ENCODE measurements at regions not wholly inside any gene's neighbourhood (a gene's known extent, or its start where the extent isn't known, plus 50 kb on each side); places are given as distances from the start of the nearest gene placed in this dataset.

DNA sequence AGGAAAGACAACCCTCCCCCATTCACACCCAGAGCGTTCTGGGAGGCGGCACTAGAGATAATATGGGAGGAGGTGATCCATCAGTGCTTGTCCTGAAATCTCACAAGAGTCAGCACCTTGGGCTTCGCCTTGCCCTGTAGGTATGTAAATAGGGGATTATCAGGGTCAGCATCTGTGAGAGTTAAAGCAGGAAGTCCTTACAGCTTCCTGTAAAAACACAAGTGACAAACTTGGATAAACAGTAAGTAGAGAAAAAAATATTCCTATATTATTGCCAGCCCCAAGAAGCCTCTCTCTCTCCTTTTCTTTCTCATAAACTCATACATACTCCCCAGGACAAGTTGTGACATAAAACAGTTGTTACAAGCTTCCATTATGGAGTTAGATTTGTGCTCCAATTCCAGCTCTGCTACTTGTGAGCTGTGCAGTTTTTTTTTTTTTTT is 187.7 kb downstream of the MAF start:
- no peaks in the 10 kb centered on the region for H3K9me3 ChIP-seq (ENCODE audit: control insufficient read depth, insufficient read depth, low read depth, low read length)
- no peak for TF ChIP-seq SIN3A (IDR thresholded peaks at IDR 0.05; ENCODE audit: borderline replicate concordance, insufficient read depth, low read depth, low read length)
- TF ChIP-seq, protein P1, sequence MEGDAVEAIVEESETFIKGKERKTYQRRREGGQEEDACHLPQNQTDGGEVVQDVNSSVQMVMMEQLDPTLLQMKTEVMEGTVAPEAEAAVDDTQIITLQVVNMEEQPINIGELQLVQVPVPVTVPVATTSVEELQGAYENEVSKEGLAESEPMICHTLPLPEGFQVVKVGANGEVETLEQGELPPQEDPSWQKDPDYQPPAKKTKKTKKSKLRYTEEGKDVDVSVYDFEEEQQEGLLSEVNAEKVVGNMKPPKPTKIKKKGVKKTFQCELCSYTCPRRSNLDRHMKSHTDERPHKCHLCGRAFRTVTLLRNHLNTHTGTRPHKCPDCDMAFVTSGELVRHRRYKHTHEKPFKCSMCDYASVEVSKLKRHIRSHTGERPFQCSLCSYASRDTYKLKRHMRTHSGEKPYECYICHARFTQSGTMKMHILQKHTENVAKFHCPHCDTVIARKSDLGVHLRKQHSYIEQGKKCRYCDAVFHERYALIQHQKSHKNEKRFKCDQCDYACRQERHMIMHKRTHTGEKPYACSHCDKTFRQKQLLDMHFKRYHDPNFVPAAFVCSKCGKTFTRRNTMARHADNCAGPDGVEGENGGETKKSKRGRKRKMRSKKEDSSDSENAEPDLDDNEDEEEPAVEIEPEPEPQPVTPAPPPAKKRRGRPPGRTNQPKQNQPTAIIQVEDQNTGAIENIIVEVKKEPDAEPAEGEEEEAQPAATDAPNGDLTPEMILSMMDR (IDR thresholded peaks at IDR 0.05): no peak
- H3K36me3 ChIP-seq (ENCODE audit: control insufficient read depth, insufficient read depth, low read length): no peaks in the 10 kb centered on the region
- in situ Hi-C loops (cut with HindIII; ENCODE audit: low pct_unique_long_range_greater_than_20kb, low sequenced_read_pairs): no loop called here
- H3K4me3 ChIP-seq (ENCODE audit: low read depth in 2 of 2, low read length in 2 of 2): no peak overlapping the region
- H3K27me3 ChIP-seq (ENCODE audit: control insufficient read depth, insufficient read depth, low read length): no peaks in the 10 kb centered on the region; the same call in 1 of the 2 replicates
- POLR2A ChIA-PET: no interaction called here
- BruUV-seq (replicated peaks): no TSS peak
- CTCF ChIA-PET: no interaction called here
- ATAC-seq (no peak), DNase-seq (ENCODE audit: low read depth, low spot score) (no peak)
- intact Hi-C loops (cut with micrococcal nuclease; ENCODE audit: unreplicated experiment): no loop called here
- H3K4me1 ChIP-seq (ENCODE audit: control insufficient read depth, insufficient read depth, low read length): no peaks in the 10 kb centered on the region
- H3K27ac ChIP-seq (ENCODE audit: low read length): no peak overlapping the region

DNA sequence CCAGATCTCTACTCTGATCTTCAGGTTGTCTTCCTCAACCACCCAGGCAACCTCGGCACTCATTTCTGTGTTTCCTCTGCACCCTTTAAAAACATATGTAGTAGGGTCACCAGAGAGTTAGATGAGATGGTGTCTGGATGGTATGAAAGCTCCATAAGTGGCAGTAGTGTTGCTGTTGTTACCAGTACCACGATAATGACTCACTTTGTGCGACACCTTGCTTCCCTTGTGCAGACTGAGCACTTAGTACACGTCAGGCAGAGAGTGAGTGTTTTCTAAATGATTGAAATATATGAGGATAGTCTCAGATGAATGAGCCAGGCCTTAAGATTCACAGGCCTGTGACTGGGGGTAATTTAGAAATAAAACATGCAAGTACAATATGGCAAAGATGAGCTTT is 188.7 kb downstream of the MAF start:
- intact Hi-C loops (cut with micrococcal nuclease; ENCODE audit: unreplicated experiment): no loop called here
- BruUV-seq (replicated peaks): no TSS peak
- CTCF ChIA-PET: no interaction called here
- in situ Hi-C loops (cut with HindIII; ENCODE audit: low pct_unique_long_range_greater_than_20kb, low sequenced_read_pairs): no loop called here
- no peaks in the 10 kb centered on the region for H3K9me3 ChIP-seq (ENCODE audit: control insufficient read depth, insufficient read depth, low read depth, low read length)
- no peak overlapping the region for H3K4me3 ChIP-seq (ENCODE audit: low read depth in 2 of 2, low read length in 2 of 2)
- POLR2A ChIA-PET: no interaction called here
- no peaks in the 10 kb centered on the region for H3K36me3 ChIP-seq (ENCODE audit: control insufficient read depth, insufficient read depth, low read length)
- TF ChIP-seq TCF7L2 (IDR thresholded peaks at IDR 0.05; ENCODE audit: low read depth, low read length) (no peak), SIN3A (IDR thresholded peaks at IDR 0.05; ENCODE audit: borderline replicate concordance, insufficient read depth, low read depth, low read length) (no peak), POLR2AphosphoS5 (IDR thresholded peaks at IDR 0.05; ENCODE audit: low read depth, low read length) (no peak)
- TF ChIP-seq, protein P1 (IDR thresholded peaks at IDR 0.05): no peak
- TF ChIP-seq, protein P2, sequence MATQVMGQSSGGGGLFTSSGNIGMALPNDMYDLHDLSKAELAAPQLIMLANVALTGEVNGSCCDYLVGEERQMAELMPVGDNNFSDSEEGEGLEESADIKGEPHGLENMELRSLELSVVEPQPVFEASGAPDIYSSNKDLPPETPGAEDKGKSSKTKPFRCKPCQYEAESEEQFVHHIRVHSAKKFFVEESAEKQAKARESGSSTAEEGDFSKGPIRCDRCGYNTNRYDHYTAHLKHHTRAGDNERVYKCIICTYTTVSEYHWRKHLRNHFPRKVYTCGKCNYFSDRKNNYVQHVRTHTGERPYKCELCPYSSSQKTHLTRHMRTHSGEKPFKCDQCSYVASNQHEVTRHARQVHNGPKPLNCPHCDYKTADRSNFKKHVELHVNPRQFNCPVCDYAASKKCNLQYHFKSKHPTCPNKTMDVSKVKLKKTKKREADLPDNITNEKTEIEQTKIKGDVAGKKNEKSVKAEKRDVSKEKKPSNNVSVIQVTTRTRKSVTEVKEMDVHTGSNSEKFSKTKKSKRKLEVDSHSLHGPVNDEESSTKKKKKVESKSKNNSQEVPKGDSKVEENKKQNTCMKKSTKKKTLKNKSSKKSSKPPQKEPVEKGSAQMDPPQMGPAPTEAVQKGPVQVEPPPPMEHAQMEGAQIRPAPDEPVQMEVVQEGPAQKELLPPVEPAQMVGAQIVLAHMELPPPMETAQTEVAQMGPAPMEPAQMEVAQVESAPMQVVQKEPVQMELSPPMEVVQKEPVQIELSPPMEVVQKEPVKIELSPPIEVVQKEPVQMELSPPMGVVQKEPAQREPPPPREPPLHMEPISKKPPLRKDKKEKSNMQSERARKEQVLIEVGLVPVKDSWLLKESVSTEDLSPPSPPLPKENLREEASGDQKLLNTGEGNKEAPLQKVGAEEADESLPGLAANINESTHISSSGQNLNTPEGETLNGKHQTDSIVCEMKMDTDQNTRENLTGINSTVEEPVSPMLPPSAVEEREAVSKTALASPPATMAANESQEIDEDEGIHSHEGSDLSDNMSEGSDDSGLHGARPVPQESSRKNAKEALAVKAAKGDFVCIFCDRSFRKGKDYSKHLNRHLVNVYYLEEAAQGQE (IDR thresholded peaks at IDR 0.05; ENCODE audit: insufficient read depth in 1 of 2, low read depth in 2 of 2, low read length in 1 of 2): no peak
- DNase-seq (ENCODE audit: low read depth, low spot score) (no peak), ATAC-seq (no peak)
- H3K4me1 ChIP-seq (ENCODE audit: control insufficient read depth, insufficient read depth, low read length): no peaks in the 10 kb centered on the region
- no peaks in the 10 kb centered on the region; the same call in 1 of the 2 replicates for H3K27me3 ChIP-seq (ENCODE audit: control insufficient read depth, insufficient read depth, low read length)
- H3K27ac ChIP-seq (ENCODE audit: low read length): no peak overlapping the region

DNA sequence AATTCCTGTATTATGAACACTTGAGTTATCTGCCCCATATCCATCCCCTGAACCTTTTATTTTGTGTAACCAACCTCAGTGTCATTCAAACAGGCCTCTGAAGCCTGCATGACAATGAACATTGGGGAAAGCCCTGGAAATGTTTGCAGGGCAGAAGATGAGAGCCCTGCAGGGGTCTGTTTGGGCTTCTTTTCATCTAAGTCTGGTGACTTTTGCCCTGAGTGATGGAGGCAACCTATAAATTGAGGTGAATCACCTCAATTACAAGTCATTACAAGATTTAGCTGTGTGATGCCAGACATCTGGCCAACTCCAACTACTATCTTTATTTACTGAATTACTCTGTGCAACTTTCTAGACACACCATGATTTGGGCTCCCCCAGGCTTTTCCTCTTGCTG is 189.2 kb downstream of the MAF start:
- BruUV-seq (replicated peaks): no TSS peak
- ATAC-seq: no peak
- DNase-seq (ENCODE audit: low read depth, low spot score): no peak
- H3K4me3 ChIP-seq (ENCODE audit: low read depth in 2 of 2, low read length in 2 of 2): no peak overlapping the region
- no peaks in the 10 kb centered on the region for H3K4me1 ChIP-seq (ENCODE audit: control insufficient read depth, insufficient read depth, low read length)
- CTCF ChIA-PET: no interaction called here
- H3K36me3 ChIP-seq (ENCODE audit: control insufficient read depth, insufficient read depth, low read length): no peaks in the 10 kb centered on the region
- TF ChIP-seq POLR2AphosphoS5 (IDR thresholded peaks at IDR 0.05; ENCODE audit: low read depth, low read length): no peak
- TF ChIP-seq SIN3A (IDR thresholded peaks at IDR 0.05; ENCODE audit: borderline replicate concordance, insufficient read depth, low read depth, low read length): no peak
- no peak for TF ChIP-seq TCF7L2 (IDR thresholded peaks at IDR 0.05; ENCODE audit: low read depth, low read length)
- TF ChIP-seq, protein P1 (IDR thresholded peaks at IDR 0.05): no peak
- TF ChIP-seq, protein P2 (IDR thresholded peaks at IDR 0.05; ENCODE audit: insufficient read depth in 1 of 2, low read depth in 2 of 2, low read length in 1 of 2): no peak
- H3K27ac ChIP-seq (ENCODE audit: low read length): no peak overlapping the region
- POLR2A ChIA-PET: no interaction called here
- no peaks in the 10 kb centered on the region for H3K27me3 ChIP-seq (ENCODE audit: control insufficient read depth, insufficient read depth, low read length)
- intact Hi-C loops (cut with micrococcal nuclease; ENCODE audit: unreplicated experiment): no loop called here
- in situ Hi-C loops (cut with HindIII; ENCODE audit: low pct_unique_long_range_greater_than_20kb, low sequenced_read_pairs): no loop called here
- H3K9me3 ChIP-seq (ENCODE audit: control insufficient read depth, insufficient read depth, low read depth, low read length): no peaks in the 10 kb centered on the region
